ENCODE measurements at regions not wholly inside any gene's neighbourhood (a gene's known extent, or its start where the extent isn't known, plus 50 kb on each side); places are given as distances from the start of the nearest gene placed in this dataset.

- DNase-seq, result peak in 1 of 2 donors; percentile 13
Measured at GRCh38 chr2:204187229-204188083, 250.9 kb downstream of the ICOS start.

GRCh38 chr2:204191574-204191973, 255.0 kb downstream of the ICOS start:
- no peak for DNase-seq

GRCh38 chr2:204195498-204195897, 258.9 kb downstream of the ICOS start:
- DNase-seq, result no peak

- DNase-seq, result no peak
Measured at GRCh38 chr2:204197336-204198005, 260.9 kb downstream of the ICOS start.

- DNase-seq, result no peak
Measured at GRCh38 chr2:204199357-204199756, 262.8 kb downstream of the ICOS start.

GRCh38 chr2:204201507-204201906, 264.9 kb downstream of the ICOS start:
- DNase-seq, result no peak

GRCh38 chr2:204202253-204202652, 265.7 kb downstream of the ICOS start:
- DNase-seq, result no peak

GRCh38 chr2:204203704-204204103, 267.1 kb downstream of the ICOS start:
- DNase-seq, result no peak

GRCh38 chr2:204205082-204205481, 268.5 kb downstream of the ICOS start:
- DNase-seq, result no peak

- DNase-seq, result no peak
Measured at GRCh38 chr2:204205538-204205937, 269.0 kb downstream of the ICOS start.

- DNase-seq, result no peak
Measured at GRCh38 chr2:204207866-204208265, 271.3 kb downstream of the ICOS start.

GRCh38 chr2:204213588-204213987, 277.0 kb downstream of the ICOS start:
- DNase-seq, result no peak

GRCh38 chr2:204218040-204218439, 281.5 kb downstream of the ICOS start:
- DNase-seq, result no peak

GRCh38 chr2:204219196-204219595, 282.6 kb downstream of the ICOS start:
- no peak for DNase-seq

GRCh38 chr2:204220896-204221295, 284.3 kb downstream of the ICOS start:
- no peak for DNase-seq

- no peak for DNase-seq
Measured at GRCh38 chr2:204223046-204223445, 286.5 kb downstream of the ICOS start.

GRCh38 chr2:204223544-204223943, 287.0 kb downstream of the ICOS start:
- DNase-seq, result no peak

GRCh38 chr2:204225671-204226073, 289.1 kb downstream of the ICOS start:
- no peak for DNase-seq

- no peak for DNase-seq
Measured at GRCh38 chr2:204226305-204226880, 289.8 kb downstream of the ICOS start.

GRCh38 chr2:204228169-204228886, 291.8 kb downstream of the ICOS start:
- no peak for DNase-seq

GRCh38 chr2:204234248-204234647, 297.7 kb downstream of the ICOS start:
- no peak for DNase-seq

- DNase-seq, result no peak
Measured at GRCh38 chr2:204234879-204235278, 298.3 kb downstream of the ICOS start.

GRCh38 chr2:204237416-204237815, 300.9 kb downstream of the ICOS start:
- no peak for DNase-seq
